ENCODE measurements at regions not wholly inside any gene's neighbourhood (a gene's known extent, or its start where the extent isn't known, plus 50 kb on each side); places are given as distances from the start of the nearest gene placed in this dataset.

GRCh38 chr12:76706761-76707160 lies 57.2 kb upstream of the ZDHHC17 start:
- TF ChIP-seq POLR2A (IDR thresholded peaks at IDR 0.05) (no peak), CTCF (IDR thresholded peaks at IDR 0.05) (no peak)
